Heart right ventricle (tissue), 16 donors: ENCODE measurements at regions not wholly inside any gene's neighbourhood (a gene's known extent, or its start where the extent isn't known, plus 50 kb on each side); places are given as distances from the start of the nearest gene placed in this dataset.
A peak's percentile ranks its signal among the peaks of the same experiment; 100 is the strongest.

Experiments
- ATAC-seq, 8 donors: fragments of 200-7000 bp; cut with Tn5 transposase; one replicate each; pipeline ENCODE4 v1.9.1; 2020; ENCODE audit warnings: mild to moderate bottlenecking in 8 of 8, moderate library complexity in 8 of 8, moderate number of reproducible peaks in 1 of 8
- DNase-seq, 2 donors: peaks; one replicate each; pipeline ENCODE4 v3.0.0-alpha.2; 2020
- H3K27ac ChIP-seq, 10 donors: fragments of 200-600 bp; sonication (generic) in 2 of 10; one replicate each; pipeline versions ENCODE4 v1.5.0 to v1.8.0; 2020 to 2022; ENCODE audit warnings: mild to moderate bottlenecking in 3 of 10
- H3K27me3 ChIP-seq, 7 donors: fragments of 200-600 bp; one replicate each; pipeline ENCODE4 v1.8.0; 2021 to 2022; ENCODE audit warnings: mild to moderate bottlenecking in 2 of 7
- H3K36me3 ChIP-seq, 9 donors: fragments of 200-600 bp; sonication (generic) in 1 of 9; one replicate each; pipeline versions ENCODE4 v1.5.0 to v1.8.0; 2020 to 2022; ENCODE audit warnings: mild to moderate bottlenecking in 2 of 9
- H3K4me1 ChIP-seq, 9 donors: fragments of 200-600 bp; sonication (generic) in 1 of 9; one replicate each; pipeline versions ENCODE4 v1.5.0 to v1.8.0; 2020 to 2022; ENCODE audit warnings: mild to moderate bottlenecking in 4 of 9
- H3K4me3 ChIP-seq, 10 donors: fragments of 200-600 bp; sonication (generic) in 2 of 10; one replicate each; pipeline versions ENCODE4 v1.5.0 to v1.8.0; 2020 to 2022; ENCODE audit warnings: mild to moderate bottlenecking in 7 of 10, moderate library complexity in 2 of 10
- H3K9me3 ChIP-seq, 11 donors: fragments of 200-600 bp in 10 of 11; sonication (generic) in 2 of 11; one replicate each; pipeline versions ENCODE4 v1.5.0 to v1.8.0; 2013 to 2022; ENCODE audit warnings: mild to moderate bottlenecking in 2 of 11, control low read depth in 1 of 11, moderate library complexity in 1 of 11
- CTCF ChIP-seq, 9 donors: fragments of 200-600 bp; sonication (generic) in 2 of 9; IDR thresholded peaks; one replicate each; pipeline versions ENCODE4 v1.5.0 to v1.8.0; 2021 to 2022; ENCODE audit warnings: antibody characterized with exemption in 9 of 9, mild to moderate bottlenecking in 5 of 9, moderate library complexity in 1 of 9
- WGBS, 2 donors: extraction: QIAGEN DNeasy Blood & Tissue Kit; methylation state at CpG; one replicate each; pipeline ENCODE4 v1.1.7; 2013; ENCODE audit warnings: inconsistent platforms in 1 of 2; 5-methylcytosine and 5-hydroxymethylcytosine counted together
- intact Hi-C, 10 donors: fragments of 100-400 bp; cut with DNase I; formaldehyde crosslinking; loops; one replicate each; pipeline versions ENCODE4 v1.11.1 to v1.14.2; 2022
- donor health status: Arrhythmogenic right ventricular cardiomyopathy.
- donor health status: ischemic (EF 13 %, LVEDD 7.1; RV severe dilation, severe dysfunction).
- donor health status: healthy with polysubstance abuse.
- donor health status: DM: no; HTN: yes; CAD: no.
- donor health status: DM: no; HTN: no; CAD: no.
- donor health status: ischemic (EF 25% LVEDD 6.9; RV normal size, moderate dysfunction).
- donor health status: ischemic (EF 25% LVEDD 5.7; RV mildly dilated, moderate dysfunction).
- donor health status: healthy.
- donor health status: DM: yes; HTN: yes; CAD: no.
- donor health status: Ischemic cardiomyopathy.
- donor health status: ischemic (EF 35%, LVEDD 5.7; RV mildly dilated, moderate dysfunction).
- donor health status: nonischemic (EF 11% LVEDD 7.7; RV severe dilation, severe dysfunction).
- donor health status: DM: yes; HTN: yes; CAD: no.
- donor health status: PGD.
- donor health status: ischemic (EF 29% LVEDD 5.4; RV normal size, mild dysfunction).
- donor health status: nonischemic (EF 23%, LVEDD 6.1; RV moderate dilation, normal function).

GRCh38 chr13:34161931-34162543, 344.1 kb downstream of the RFC3 start:
- WGBS, 2 donors, result 8 to 16% methylated on average over 5 of the region's 5 CpGs
- DNase-seq (no peak), ATAC-seq (peak; percentile 51 to 87 (median 78))
- no peak for TF ChIP-seq CTCF (IDR thresholded peaks at IDR 0.05)
- no peaks in the 10 kb centered on the region for H3K9me3 ChIP-seq
- H3K36me3 ChIP-seq, result no peaks in the 10 kb centered on the region
- peak overlapping the region; percentile 50 to 80 (median 72) for H3K27ac ChIP-seq
- no peaks in the 10 kb centered on the region for H3K27me3 ChIP-seq
- intact Hi-C loops, result loop anchor here in 1 of 10 donors (10.0 kb wide), 1 partner anchor 583 kb away; no protein-coding TSS in a partner anchor
- peak overlapping the region in 5 of 10 donors; percentile 6 to 29 (median 20) for H3K4me3 ChIP-seq
- peaks cover 0 to 34% (median 26%) of the 10 kb centered on the region in 9 donors for H3K4me1 ChIP-seq

- ATAC-seq, result peak; percentile 28 to 76 (median 56)
- no peak for DNase-seq
- H3K4me3 ChIP-seq, result peak overlapping the region in 5 of 10 donors; percentile 6 to 29 (median 20)
Measured at GRCh38 chr13:34162544-34162933, 344.6 kb downstream of the RFC3 start.

GRCh38 chr13:34164582-34164981, 346.6 kb downstream of the RFC3 start:
- no peak for ATAC-seq
- Histone ChIP-seq H3K27me3 (no peaks in the 10 kb centered on the region), H3K27ac (no peak overlapping the region), H3K36me3 (no peaks in the 10 kb centered on the region), H3K4me1 (peaks cover 0 to 28% (median 21%) of the 10 kb centered on the region in 9 donors), H3K4me3 (no peak overlapping the region), H3K9me3 (no peaks in the 10 kb centered on the region)
- WGBS, 2 donors, result 90 to 96% methylated on average over 6 of the region's 6 CpGs
- no peak for TF ChIP-seq CTCF (IDR thresholded peaks at IDR 0.05)
- no peak for DNase-seq
- intact Hi-C loops, result loop anchor here in 1 of 10 donors (10.0 kb wide), 1 partner anchor 580 kb away; no protein-coding TSS in a partner anchor

More at GRCh38 chr13:34162544-34162933, 344.6 kb downstream of the RFC3 start:
- Histone ChIP-seq H3K27me3 (no peaks in the 10 kb centered on the region), H3K36me3 (no peaks in the 10 kb centered on the region), H3K9me3 (no peaks in the 10 kb centered on the region), H3K27ac (peak overlapping the region; percentile 50 to 80 (median 72)), H3K4me1 (peaks cover 0 to 29% (median 23%) of the 10 kb centered on the region in 9 donors)
- no peak for TF ChIP-seq CTCF (IDR thresholded peaks at IDR 0.05)
- intact Hi-C loops, result loop anchor here in 1 of 10 donors (10.0 kb wide), 1 partner anchor 582 kb away; no protein-coding TSS in a partner anchor
- 42 to 54% methylated on average over 3 of the region's 3 CpGs for WGBS, 2 donors

- no peak for ATAC-seq
- TF ChIP-seq CTCF (IDR thresholded peaks at IDR 0.05), result no peak
- H3K4me3 ChIP-seq, result no peak overlapping the region
- no peaks in the 10 kb centered on the region for H3K27me3 ChIP-seq
- no peak for DNase-seq
- peaks cover 0 to 28% (median 21%) of the 10 kb centered on the region in 9 donors for H3K4me1 ChIP-seq
- intact Hi-C loops, result loop anchor here in 1 of 10 donors (10.0 kb wide), 1 partner anchor 580 kb away; no protein-coding TSS in a partner anchor
- 88 to 97% methylated on average over 7 of the region's 7 CpGs for WGBS, 2 donors
- no peak overlapping the region for H3K27ac ChIP-seq
- H3K36me3 ChIP-seq, result no peaks in the 10 kb centered on the region
- H3K9me3 ChIP-seq, result no peaks in the 10 kb centered on the region
Measured at GRCh38 chr13:34165158-34165557, 347.2 kb downstream of the RFC3 start.
